Activated CD8-positive, alpha-beta memory T cell treated with anti-CD3 and anti-CD28 coated beads for 36 hours (primary cell): ENCODE measurements at regions not wholly inside any gene's neighbourhood (a gene's known extent, or its start where the extent isn't known, plus 50 kb on each side); places are given as distances from the start of the nearest gene placed in this dataset.

ENCODE experiments used
- CTCF ChIA-PET: fragments of 350-600 bp; sonication (Branson Sonifier 250); formaldehyde crosslinking; loops from one replicate; lab custom pipeline; 2021; ENCODE audit warnings: antibody characterized with exemption; lab: Charles Lee
- POLR2A ChIA-PET: fragments of 350-600 bp; sonication (Branson Sonifier 250); formaldehyde crosslinking; loops from one replicate; lab custom pipeline; 2021; ENCODE audit warnings: antibody characterized with exemption; lab: Charles Lee

GRCh38 chrX:5829469-5829868 is 399.2 kb downstream of the NLGN4X start:
- POLR2A ChIA-PET, result no interaction called here

GRCh38 chrX:5829060-5829459 is 399.6 kb downstream of the NLGN4X start:
- CTCF ChIA-PET, result no interaction called here
- POLR2A ChIA-PET, result no interaction called here

More at GRCh38 chrX:5829469-5829868, 399.2 kb downstream of the NLGN4X start:
- CTCF ChIA-PET, result no interaction called here

- CTCF ChIA-PET, result no interaction called here
- POLR2A ChIA-PET, result no interaction called here
Observed at GRCh38 chrX:5823903-5824302, 404.8 kb downstream of the NLGN4X start.

- CTCF ChIA-PET, result no interaction called here
- POLR2A ChIA-PET, result no interaction called here
Observed at GRCh38 chrX:5810636-5811035, 418.0 kb downstream of the NLGN4X start.

- POLR2A ChIA-PET, result no interaction called here
- CTCF ChIA-PET, result no interaction called here
Observed at GRCh38 chrX:5807181-5807580, 421.5 kb downstream of the NLGN4X start.

GRCh38 chrX:5802391-5802790 is 426.3 kb downstream of the NLGN4X start:
- POLR2A ChIA-PET, result no interaction called here
- CTCF ChIA-PET, result no interaction called here

GRCh38 chrX:5791721-5792120 is 436.9 kb downstream of the NLGN4X start:
- ChIA-PET POLR2A (no interaction called here), CTCF (no interaction called here)

GRCh38 chrX:5788910-5789309 is 439.8 kb downstream of the NLGN4X start:
- CTCF ChIA-PET, result interaction anchor here (0.6 kb wide), 1 partner anchor 515 kb away, joined by 5 read pairs; no protein-coding TSS in a partner anchor

GRCh38 chrX:5780821-5781220 is 447.8 kb downstream of the NLGN4X start:
- CTCF ChIA-PET, result no interaction called here

More at GRCh38 chrX:5788910-5789309, 439.8 kb downstream of the NLGN4X start:
- POLR2A ChIA-PET, result no interaction called here

GRCh38 chrX:5775846-5776430 is 452.7 kb downstream of the NLGN4X start:
- POLR2A ChIA-PET, result no interaction called here
- CTCF ChIA-PET, result no interaction called here

More at GRCh38 chrX:5780821-5781220, 447.8 kb downstream of the NLGN4X start:
- POLR2A ChIA-PET, result no interaction called here

GRCh38 chrX:5774446-5774845 is 454.2 kb downstream of the NLGN4X start:
- POLR2A ChIA-PET, result no interaction called here
- CTCF ChIA-PET, result no interaction called here

- CTCF ChIA-PET, result interaction anchor here (0.7 kb wide), 1 partner anchor 1330 kb away, joined by 3 read pairs; no protein-coding TSS in a partner anchor
- POLR2A ChIA-PET, result no interaction called here
Observed at GRCh38 chrX:5771441-5771840, 457.2 kb downstream of the NLGN4X start.

GRCh38 chrX:5756616-5757015 is 472.1 kb downstream of the NLGN4X start:
- POLR2A ChIA-PET, result no interaction called here

GRCh38 chrX:5753291-5753690 is 475.4 kb downstream of the NLGN4X start:
- POLR2A ChIA-PET, result no interaction called here
- CTCF ChIA-PET, result no interaction called here

More at GRCh38 chrX:5756616-5757015, 472.1 kb downstream of the NLGN4X start:
- CTCF ChIA-PET, result no interaction called here

- CTCF ChIA-PET, result no interaction called here
- POLR2A ChIA-PET, result no interaction called here
Observed at GRCh38 chrX:5752831-5753230, 475.8 kb downstream of the NLGN4X start.

GRCh38 chrX:5748586-5749150 is 480.0 kb downstream of the NLGN4X start:
- CTCF ChIA-PET, result no interaction called here
- POLR2A ChIA-PET, result no interaction called here

- ChIA-PET CTCF (no interaction called here), POLR2A (no interaction called here)
Observed at GRCh38 chrX:5746231-5746630, 482.4 kb downstream of the NLGN4X start.

- ChIA-PET POLR2A (no interaction called here), CTCF (no interaction called here)
Observed at GRCh38 chrX:5733501-5733900, 495.2 kb downstream of the NLGN4X start.

- CTCF ChIA-PET, result no interaction called here
- POLR2A ChIA-PET, result no interaction called here
Observed at GRCh38 chrX:5730556-5730955, 498.1 kb downstream of the NLGN4X start.

GRCh38 chrX:5726224-5726623 is 502.4 kb downstream of the NLGN4X start:
- POLR2A ChIA-PET, result no interaction called here
- CTCF ChIA-PET, result no interaction called here

- ChIA-PET POLR2A (no interaction called here), CTCF (no interaction called here)
Observed at GRCh38 chrX:5724123-5724522, 504.5 kb downstream of the NLGN4X start.
